ENCODE measurements at regions not wholly inside any gene's neighbourhood (a gene's known extent, or its start where the extent isn't known, plus 50 kb on each side); places are given as distances from the start of the nearest gene placed in this dataset.

DNA sequence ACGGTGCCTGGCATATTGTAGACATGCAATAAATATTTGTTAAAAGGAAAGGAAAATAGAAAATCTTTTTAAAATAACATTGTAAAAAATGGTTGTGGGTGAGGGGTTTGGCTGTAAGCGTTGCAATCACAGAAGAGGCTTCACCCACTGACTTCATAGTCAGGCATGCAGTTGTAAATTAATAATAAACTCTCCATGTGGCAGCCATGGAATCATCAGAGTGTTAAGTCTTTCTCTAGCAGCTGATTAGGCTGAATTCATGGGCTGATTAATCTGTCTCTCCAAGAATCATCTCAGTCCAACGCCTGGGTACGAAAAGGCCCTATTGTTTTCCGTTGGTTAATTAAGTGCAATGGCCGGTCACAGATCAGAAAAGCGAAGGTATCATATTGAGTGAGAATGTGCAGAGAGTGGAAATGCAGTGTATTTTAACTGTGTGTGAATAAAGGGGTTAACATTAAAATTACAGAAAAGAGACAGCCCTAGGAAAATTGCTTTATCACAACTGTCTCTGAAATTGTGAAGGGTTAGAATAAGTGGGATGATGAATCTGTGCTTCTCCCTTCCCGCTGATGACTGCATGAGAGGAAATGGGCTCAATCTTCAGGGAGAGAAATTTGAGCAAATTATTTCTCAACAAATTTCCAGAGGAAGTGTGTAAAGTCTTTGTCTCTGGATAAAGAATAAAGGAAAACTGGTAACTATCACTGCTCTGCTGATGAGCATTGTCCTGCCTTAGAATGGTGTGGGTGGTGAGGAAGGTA lies 269.0 kb downstream of the FAM76B start:
- DNase-seq (no peak), ATAC-seq (no peak)
- intact Hi-C loops (cut with micrococcal nuclease), result no loop called here
- H3K36me3 ChIP-seq (ENCODE audit: control insufficient read depth, insufficient read depth, low read length), result no peaks in the 10 kb centered on the region
- H3K9me3 Mint-ChIP-seq, result no peaks in the 10 kb centered on the region
- H3K4me3 ChIP-seq (ENCODE audit: low read length), result no peak overlapping the region
- H3K4me1 Mint-ChIP-seq, result no peaks in the 10 kb centered on the region
- TF ChIP-seq, protein P1, sequence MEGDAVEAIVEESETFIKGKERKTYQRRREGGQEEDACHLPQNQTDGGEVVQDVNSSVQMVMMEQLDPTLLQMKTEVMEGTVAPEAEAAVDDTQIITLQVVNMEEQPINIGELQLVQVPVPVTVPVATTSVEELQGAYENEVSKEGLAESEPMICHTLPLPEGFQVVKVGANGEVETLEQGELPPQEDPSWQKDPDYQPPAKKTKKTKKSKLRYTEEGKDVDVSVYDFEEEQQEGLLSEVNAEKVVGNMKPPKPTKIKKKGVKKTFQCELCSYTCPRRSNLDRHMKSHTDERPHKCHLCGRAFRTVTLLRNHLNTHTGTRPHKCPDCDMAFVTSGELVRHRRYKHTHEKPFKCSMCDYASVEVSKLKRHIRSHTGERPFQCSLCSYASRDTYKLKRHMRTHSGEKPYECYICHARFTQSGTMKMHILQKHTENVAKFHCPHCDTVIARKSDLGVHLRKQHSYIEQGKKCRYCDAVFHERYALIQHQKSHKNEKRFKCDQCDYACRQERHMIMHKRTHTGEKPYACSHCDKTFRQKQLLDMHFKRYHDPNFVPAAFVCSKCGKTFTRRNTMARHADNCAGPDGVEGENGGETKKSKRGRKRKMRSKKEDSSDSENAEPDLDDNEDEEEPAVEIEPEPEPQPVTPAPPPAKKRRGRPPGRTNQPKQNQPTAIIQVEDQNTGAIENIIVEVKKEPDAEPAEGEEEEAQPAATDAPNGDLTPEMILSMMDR (IDR thresholded peaks at IDR 0.05), result no peak
- no peak overlapping the region for H3K27ac Mint-ChIP-seq
- H3K9me3 ChIP-seq (ENCODE audit: control insufficient read depth, insufficient read depth, low read length), result no peaks in the 10 kb centered on the region
- no peaks in the 10 kb centered on the region for H3K4me1 ChIP-seq (ENCODE audit: control insufficient read depth, insufficient read depth, low read length)
- H3K27ac ChIP-seq (ENCODE audit: low read length), result no peak overlapping the region
- H3K27me3 Mint-ChIP-seq (ENCODE audit: low read depth in 2 of 2), result peaks cover 0 to 8% of the 10 kb centered on the region in 2 donors
- H3K36me3 Mint-ChIP-seq, result no peaks in the 10 kb centered on the region
- H3K4me3 Mint-ChIP-seq, result no peak overlapping the region
- H3K27me3 ChIP-seq (ENCODE audit: control insufficient read depth, insufficient read depth, low read length), result no peaks in the 10 kb centered on the region
- WGBS (ENCODE audit: insufficient coverage), result 96% methylated on average over 8 of the region's 8 CpGs

DNA sequence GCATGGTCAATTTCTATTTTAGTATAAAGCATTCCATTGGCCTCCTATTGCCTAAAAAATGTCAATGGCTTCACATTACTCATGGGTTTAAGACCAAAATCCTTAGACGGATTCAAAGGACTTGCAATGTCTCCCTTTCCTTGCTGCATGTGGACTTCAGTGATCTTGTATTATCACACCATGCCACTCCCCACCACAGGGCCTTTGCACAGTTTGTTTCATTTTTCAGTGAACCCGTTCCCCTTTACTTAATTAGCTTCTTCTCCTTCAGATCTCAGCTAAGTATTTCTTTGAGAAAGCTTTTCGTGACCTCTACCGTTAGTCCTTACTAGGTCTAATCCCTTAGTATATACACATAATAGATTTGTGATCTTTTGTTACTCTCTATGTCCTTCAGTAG lies 269.7 kb downstream of the FAM76B start:
- intact Hi-C loops (cut with micrococcal nuclease), result loop anchor here (10.0 kb wide), 1 partner anchor 185 kb away; no protein-coding TSS in a partner anchor
- WGBS (ENCODE audit: insufficient coverage), result 93% methylated on average over 2 of the region's 4 CpGs
- peaks cover 0 to 10% of the 10 kb centered on the region in 2 donors for H3K27me3 Mint-ChIP-seq (ENCODE audit: low read depth in 2 of 2)

DNA sequence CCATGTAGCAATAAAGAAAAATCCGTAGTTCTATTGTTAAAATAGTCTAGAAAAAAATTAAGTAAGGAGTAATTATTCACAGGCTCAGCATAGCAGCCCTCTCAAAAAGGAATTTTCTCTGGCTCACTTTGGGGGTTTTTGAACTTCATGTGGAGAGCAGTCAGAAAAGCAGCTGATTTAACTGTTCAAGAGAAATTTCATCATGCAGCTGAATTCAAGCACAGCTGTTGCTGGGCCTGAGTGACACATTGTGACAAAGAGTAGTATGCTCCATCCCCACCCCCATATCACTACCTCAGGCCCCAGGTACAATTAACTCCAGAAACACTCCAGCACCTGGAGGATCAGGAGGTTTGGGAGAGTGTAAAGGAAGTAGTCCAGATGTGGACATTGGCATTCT lies 272.1 kb downstream of the FAM76B start:
- H3K9me3 Mint-ChIP-seq, result no peaks in the 10 kb centered on the region
- Histone ChIP-seq H3K36me3 (ENCODE audit: control insufficient read depth, insufficient read depth, low read length) (no peaks in the 10 kb centered on the region), H3K9me3 (ENCODE audit: control insufficient read depth, insufficient read depth, low read length) (no peaks in the 10 kb centered on the region), H3K27ac (ENCODE audit: low read length) (no peak overlapping the region), H3K4me1 (ENCODE audit: control insufficient read depth, insufficient read depth, low read length) (no peaks in the 10 kb centered on the region), H3K4me3 (ENCODE audit: low read length) (no peak overlapping the region), H3K27me3 (ENCODE audit: control insufficient read depth, insufficient read depth, low read length) (no peaks in the 10 kb centered on the region)
- ATAC-seq (no peak), DNase-seq (no peak)
- H3K4me1 Mint-ChIP-seq, result no peaks in the 10 kb centered on the region
- no peaks in the 10 kb centered on the region for H3K36me3 Mint-ChIP-seq
- 100% methylated on average over 1 of the region's 1 CpG for WGBS (ENCODE audit: insufficient coverage)
- H3K4me3 Mint-ChIP-seq, result no peak overlapping the region
- H3K27ac Mint-ChIP-seq, result no peak overlapping the region
- H3K27me3 Mint-ChIP-seq (ENCODE audit: low read depth in 2 of 2), result peaks cover 2 to 17% of the 10 kb centered on the region in 2 donors
- intact Hi-C loops (cut with micrococcal nuclease), result loop anchor here (10.0 kb wide), 1 partner anchor 187 kb away; no protein-coding TSS in a partner anchor
- TF ChIP-seq, protein P1 (IDR thresholded peaks at IDR 0.05), result no peak

More for the DNA sequence above, 269.7 kb downstream of the FAM76B start:
- TF ChIP-seq, protein P1 (IDR thresholded peaks at IDR 0.05), result no peak
- no peaks in the 10 kb centered on the region for H3K27me3 ChIP-seq (ENCODE audit: control insufficient read depth, insufficient read depth, low read length)
- Mint-ChIP-seq H3K36me3 (no peaks in the 10 kb centered on the region), H3K9me3 (no peaks in the 10 kb centered on the region), H3K4me3 (no peak overlapping the region), H3K27ac (no peak overlapping the region), H3K4me1 (no peaks in the 10 kb centered on the region)
- no peaks in the 10 kb centered on the region for H3K9me3 ChIP-seq (ENCODE audit: control insufficient read depth, insufficient read depth, low read length)
- no peak overlapping the region for H3K27ac ChIP-seq (ENCODE audit: low read length)
- no peaks in the 10 kb centered on the region for H3K4me1 ChIP-seq (ENCODE audit: control insufficient read depth, insufficient read depth, low read length)
- H3K36me3 ChIP-seq (ENCODE audit: control insufficient read depth, insufficient read depth, low read length), result no peaks in the 10 kb centered on the region
- DNase-seq (no peak), ATAC-seq (no peak)
- H3K4me3 ChIP-seq (ENCODE audit: low read length), result no peak overlapping the region
